ENCODE measurements at regions not wholly inside any gene's neighbourhood (a gene's known extent, or its start where the extent isn't known, plus 50 kb on each side); places are given as distances from the start of the nearest gene placed in this dataset.

DNA sequence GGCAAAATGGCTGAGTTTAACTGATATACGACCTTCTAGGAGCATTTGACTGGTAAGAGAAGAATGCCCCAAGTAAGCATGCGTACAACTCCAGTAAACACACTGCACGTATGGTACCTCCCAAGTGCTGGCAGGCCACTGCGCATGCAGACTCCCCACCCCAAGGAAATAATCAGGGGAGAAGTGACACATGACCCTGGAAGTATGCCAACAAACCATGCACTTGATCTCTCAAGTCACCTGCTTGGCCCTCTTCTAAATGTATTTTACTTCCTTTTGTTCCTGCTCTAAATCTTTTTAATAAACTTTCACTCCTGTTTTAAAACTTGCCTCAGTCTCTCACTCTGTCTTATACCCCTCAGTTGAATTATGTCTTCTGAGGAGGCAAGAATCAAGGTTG lies 129.8 kb upstream of the COL5A2 start:
- TF ChIP-seq, protein P1, sequence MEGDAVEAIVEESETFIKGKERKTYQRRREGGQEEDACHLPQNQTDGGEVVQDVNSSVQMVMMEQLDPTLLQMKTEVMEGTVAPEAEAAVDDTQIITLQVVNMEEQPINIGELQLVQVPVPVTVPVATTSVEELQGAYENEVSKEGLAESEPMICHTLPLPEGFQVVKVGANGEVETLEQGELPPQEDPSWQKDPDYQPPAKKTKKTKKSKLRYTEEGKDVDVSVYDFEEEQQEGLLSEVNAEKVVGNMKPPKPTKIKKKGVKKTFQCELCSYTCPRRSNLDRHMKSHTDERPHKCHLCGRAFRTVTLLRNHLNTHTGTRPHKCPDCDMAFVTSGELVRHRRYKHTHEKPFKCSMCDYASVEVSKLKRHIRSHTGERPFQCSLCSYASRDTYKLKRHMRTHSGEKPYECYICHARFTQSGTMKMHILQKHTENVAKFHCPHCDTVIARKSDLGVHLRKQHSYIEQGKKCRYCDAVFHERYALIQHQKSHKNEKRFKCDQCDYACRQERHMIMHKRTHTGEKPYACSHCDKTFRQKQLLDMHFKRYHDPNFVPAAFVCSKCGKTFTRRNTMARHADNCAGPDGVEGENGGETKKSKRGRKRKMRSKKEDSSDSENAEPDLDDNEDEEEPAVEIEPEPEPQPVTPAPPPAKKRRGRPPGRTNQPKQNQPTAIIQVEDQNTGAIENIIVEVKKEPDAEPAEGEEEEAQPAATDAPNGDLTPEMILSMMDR (IDR thresholded peaks at IDR 0.05), result no peak
- TF ChIP-seq EZH2phosphoT487 (IDR thresholded peaks at IDR 0.05), result no peak
- no peak for TF ChIP-seq EZH2 (IDR thresholded peaks at IDR 0.05)
